ENCODE measurements at regions not wholly inside any gene's neighbourhood (a gene's known extent, or its start where the extent isn't known, plus 50 kb on each side); places are given as distances from the start of the nearest gene placed in this dataset.
"Not testable (repeated sequence)": the region's sequence is repeated elsewhere in the genome, so short reads cannot be mapped to it uniquely, and the experiment has no call there.

DNA sequence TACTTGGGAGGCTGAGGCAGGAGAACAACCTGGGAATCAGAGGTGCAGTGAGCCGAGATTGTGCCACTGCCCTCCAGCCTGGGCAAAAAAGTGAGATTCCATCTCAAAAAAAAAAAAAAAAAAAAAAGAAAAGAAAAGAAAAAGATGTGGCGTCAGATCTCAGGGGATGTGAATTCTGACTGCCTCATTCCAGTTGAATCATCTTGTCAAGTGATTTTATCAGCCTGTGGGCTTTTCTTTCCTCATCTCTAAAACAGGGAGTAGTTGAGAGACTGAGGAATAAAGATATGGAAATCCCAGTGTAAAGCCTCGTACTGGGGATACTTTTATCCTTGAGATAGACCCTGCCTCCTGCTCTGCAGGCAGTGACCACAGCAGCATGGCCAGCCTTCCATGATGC lies 65.9 kb downstream of the PPIAL4G start:
- TF ChIP-seq, protein P1, sequence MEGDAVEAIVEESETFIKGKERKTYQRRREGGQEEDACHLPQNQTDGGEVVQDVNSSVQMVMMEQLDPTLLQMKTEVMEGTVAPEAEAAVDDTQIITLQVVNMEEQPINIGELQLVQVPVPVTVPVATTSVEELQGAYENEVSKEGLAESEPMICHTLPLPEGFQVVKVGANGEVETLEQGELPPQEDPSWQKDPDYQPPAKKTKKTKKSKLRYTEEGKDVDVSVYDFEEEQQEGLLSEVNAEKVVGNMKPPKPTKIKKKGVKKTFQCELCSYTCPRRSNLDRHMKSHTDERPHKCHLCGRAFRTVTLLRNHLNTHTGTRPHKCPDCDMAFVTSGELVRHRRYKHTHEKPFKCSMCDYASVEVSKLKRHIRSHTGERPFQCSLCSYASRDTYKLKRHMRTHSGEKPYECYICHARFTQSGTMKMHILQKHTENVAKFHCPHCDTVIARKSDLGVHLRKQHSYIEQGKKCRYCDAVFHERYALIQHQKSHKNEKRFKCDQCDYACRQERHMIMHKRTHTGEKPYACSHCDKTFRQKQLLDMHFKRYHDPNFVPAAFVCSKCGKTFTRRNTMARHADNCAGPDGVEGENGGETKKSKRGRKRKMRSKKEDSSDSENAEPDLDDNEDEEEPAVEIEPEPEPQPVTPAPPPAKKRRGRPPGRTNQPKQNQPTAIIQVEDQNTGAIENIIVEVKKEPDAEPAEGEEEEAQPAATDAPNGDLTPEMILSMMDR (IDR thresholded peaks at IDR 0.05), result not testable (repeated sequence)
- TF ChIP-seq POLR2A (IDR thresholded peaks at IDR 0.05), result not testable (repeated sequence)

Measured in prostate gland (tissue), 2 donors.